Right atrium auricular region (tissue), 2 donors: ENCODE measurements at regions not wholly inside any gene's neighbourhood (a gene's known extent, or its start where the extent isn't known, plus 50 kb on each side); places are given as distances from the start of the nearest gene placed in this dataset.

Experiments used
- DNase-seq: peaks from one replicate; pipeline ENCODE4 v3.0.0-alpha.2; 2019; ENCODE audit warnings: low spot score
- H3K27ac ChIP-seq, 2 donors: fragments of 200-600 bp; sonication (generic); 1 replicate in 1 of 2; 2 replicates in 1 of 2; pipeline ENCODE4 v1.5.1; 2016 to 2019
- H3K27me3 ChIP-seq, 2 donors: fragments of 200-600 bp; sonication (generic); one replicate each; pipeline versions ENCODE4 v1.5.1 to v1.6.0; 2017 to 2019
- H3K36me3 ChIP-seq: fragments of 200-600 bp; sonication (generic); one replicate; pipeline ENCODE4 v1.5.1; 2016
- H3K4me1 ChIP-seq, 2 donors: fragments of 200-600 bp; sonication (generic); one replicate each; pipeline versions ENCODE4 v1.5.1 to v1.6.0; 2017 to 2019
- H3K4me3 ChIP-seq, 2 donors: fragments of 200-600 bp; sonication (generic); 1 replicate in 1 of 2; 2 replicates in 1 of 2; pipeline ENCODE4 v1.5.1; 2017 to 2019; ENCODE audit warnings: mild to moderate bottlenecking in 1 of 2, moderate library complexity in 1 of 2
- H3K9me3 ChIP-seq, 2 donors: fragments of 200-600 bp; sonication (generic); one replicate each; pipeline ENCODE4 v1.5.1; 2019
- TF ChIP-seq, protein P1 (sequence below), 2 donors: fragments of 200-600 bp; sonication (generic); IDR thresholded peaks; one replicate each; pipeline ENCODE4 v1.5.1; 2019; ENCODE audit warnings: antibody characterized with exemption in 2 of 2

DNA sequence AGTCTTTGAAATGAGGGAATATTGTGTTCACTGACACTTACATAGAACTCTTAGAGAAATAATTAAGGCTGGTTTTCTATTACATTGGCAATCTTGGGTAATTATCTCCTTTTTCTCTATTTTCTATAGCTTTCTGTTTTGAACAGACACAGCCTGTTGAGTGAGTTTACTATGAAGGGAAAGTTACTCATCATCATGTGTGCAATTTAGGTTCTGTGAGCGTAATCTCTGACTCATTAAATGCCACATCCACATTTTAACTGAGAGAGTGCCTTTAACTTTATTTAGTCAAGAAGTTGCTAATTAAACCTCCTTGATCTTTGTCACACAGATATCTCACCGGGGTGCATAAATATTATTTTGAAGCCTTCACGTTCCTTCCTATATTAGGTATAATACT, 174.0 kb upstream of the SLC8A1 start:
- Histone ChIP-seq H3K27ac (no peak overlapping the region), H3K9me3 (no peaks in the 10 kb centered on the region), H3K36me3 (no peaks in the 10 kb centered on the region), H3K27me3 (no peaks in the 10 kb centered on the region), H3K4me1 (no peaks in the 10 kb centered on the region), H3K4me3 (no peak overlapping the region)
- DNase-seq, result no peak
- TF ChIP-seq, protein P1, sequence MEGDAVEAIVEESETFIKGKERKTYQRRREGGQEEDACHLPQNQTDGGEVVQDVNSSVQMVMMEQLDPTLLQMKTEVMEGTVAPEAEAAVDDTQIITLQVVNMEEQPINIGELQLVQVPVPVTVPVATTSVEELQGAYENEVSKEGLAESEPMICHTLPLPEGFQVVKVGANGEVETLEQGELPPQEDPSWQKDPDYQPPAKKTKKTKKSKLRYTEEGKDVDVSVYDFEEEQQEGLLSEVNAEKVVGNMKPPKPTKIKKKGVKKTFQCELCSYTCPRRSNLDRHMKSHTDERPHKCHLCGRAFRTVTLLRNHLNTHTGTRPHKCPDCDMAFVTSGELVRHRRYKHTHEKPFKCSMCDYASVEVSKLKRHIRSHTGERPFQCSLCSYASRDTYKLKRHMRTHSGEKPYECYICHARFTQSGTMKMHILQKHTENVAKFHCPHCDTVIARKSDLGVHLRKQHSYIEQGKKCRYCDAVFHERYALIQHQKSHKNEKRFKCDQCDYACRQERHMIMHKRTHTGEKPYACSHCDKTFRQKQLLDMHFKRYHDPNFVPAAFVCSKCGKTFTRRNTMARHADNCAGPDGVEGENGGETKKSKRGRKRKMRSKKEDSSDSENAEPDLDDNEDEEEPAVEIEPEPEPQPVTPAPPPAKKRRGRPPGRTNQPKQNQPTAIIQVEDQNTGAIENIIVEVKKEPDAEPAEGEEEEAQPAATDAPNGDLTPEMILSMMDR (IDR thresholded peaks at IDR 0.05), result no peak

DNA sequence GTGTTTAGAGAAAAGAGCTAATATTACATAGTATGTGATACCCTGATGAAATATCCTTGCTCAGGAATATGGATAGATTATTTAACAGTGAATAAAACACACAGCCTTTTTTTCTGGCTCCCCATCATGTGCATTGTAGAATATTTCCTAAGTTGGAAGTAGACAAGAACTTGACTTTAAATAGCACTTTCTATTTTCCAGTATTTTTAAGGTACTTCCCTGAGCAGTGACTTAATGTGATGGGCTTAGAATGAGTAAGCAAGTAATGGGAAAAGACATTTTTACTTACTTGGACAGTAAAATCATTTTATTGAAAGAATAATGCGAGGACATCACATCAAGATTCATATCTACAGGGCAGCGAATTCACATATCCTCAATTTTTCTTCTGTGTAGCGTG, 176.7 kb upstream of the SLC8A1 start:
- H3K9me3 ChIP-seq, result no peaks in the 10 kb centered on the region
- no peak overlapping the region for H3K4me3 ChIP-seq
- no peaks in the 10 kb centered on the region for H3K27me3 ChIP-seq
- H3K27ac ChIP-seq, result no peak overlapping the region
- no peak for DNase-seq
- TF ChIP-seq, protein P1 (IDR thresholded peaks at IDR 0.05), result no peak
- no peaks in the 10 kb centered on the region for H3K36me3 ChIP-seq
- H3K4me1 ChIP-seq, result no peaks in the 10 kb centered on the region

GRCh38 chr2:40629768-40630434, 178.0 kb upstream of the SLC8A1 start:
- H3K9me3 ChIP-seq, result no peaks in the 10 kb centered on the region
- TF ChIP-seq, protein P1 (IDR thresholded peaks at IDR 0.05), result no peak
- no peaks in the 10 kb centered on the region for H3K4me1 ChIP-seq
- H3K36me3 ChIP-seq, result no peaks in the 10 kb centered on the region
- no peaks in the 10 kb centered on the region for H3K27me3 ChIP-seq
- no peak overlapping the region for H3K4me3 ChIP-seq
- no peak overlapping the region for H3K27ac ChIP-seq
- no peak for DNase-seq

DNA sequence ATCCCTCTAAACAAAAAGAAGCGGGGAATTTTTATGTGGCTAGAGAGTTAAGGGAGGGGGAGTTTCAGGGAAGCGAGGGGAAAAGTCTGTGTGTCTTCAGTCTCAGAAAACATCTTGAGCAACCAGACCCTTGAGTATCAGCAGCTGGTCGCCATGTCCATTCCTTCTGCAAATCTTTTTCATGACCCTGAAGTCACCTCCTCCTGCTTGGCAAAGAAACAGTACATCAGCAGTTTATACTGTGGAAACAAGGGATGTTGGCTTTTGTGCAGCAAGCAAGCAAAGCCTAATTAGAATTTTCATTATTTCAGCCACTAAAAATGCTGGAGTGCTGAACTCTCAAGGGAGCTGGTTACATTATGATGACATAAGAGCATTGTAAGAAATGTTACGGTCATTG, 187.4 kb upstream of the SLC8A1 start:
- Histone ChIP-seq H3K4me3 (no peak overlapping the region), H3K36me3 (no peaks in the 10 kb centered on the region), H3K27ac (no peak overlapping the region), H3K27me3 (no peaks in the 10 kb centered on the region), H3K9me3 (no peaks in the 10 kb centered on the region), H3K4me1 (no peaks in the 10 kb centered on the region)
- TF ChIP-seq, protein P1 (IDR thresholded peaks at IDR 0.05), result no peak
- DNase-seq, result no peak

DNA sequence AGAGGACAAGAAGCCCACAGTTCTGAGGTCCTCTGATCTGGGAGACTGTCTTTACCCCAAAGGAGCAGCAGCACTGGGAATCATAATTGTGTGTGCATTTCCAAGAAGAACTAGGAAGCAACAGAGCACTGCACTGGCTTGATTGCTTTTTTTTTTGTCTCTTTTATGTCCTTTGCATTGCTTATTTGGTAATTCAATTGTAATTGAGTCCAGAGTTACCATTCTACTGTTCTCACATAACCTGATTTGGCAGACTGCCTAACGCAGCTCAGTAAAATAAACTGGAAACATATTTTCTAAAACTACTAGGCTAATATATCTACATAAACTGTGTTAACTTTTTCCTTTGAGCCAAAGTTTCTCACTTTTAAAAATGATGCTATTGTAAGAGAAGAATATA, 190.3 kb upstream of the SLC8A1 start:
- no peak for DNase-seq
- Histone ChIP-seq H3K27ac (no peak overlapping the region), H3K36me3 (no peaks in the 10 kb centered on the region), H3K4me1 (no peaks in the 10 kb centered on the region), H3K4me3 (no peak overlapping the region), H3K9me3 (no peaks in the 10 kb centered on the region), H3K27me3 (no peaks in the 10 kb centered on the region)
- TF ChIP-seq, protein P1 (IDR thresholded peaks at IDR 0.05), result no peak

- Histone ChIP-seq H3K36me3 (no peaks in the 10 kb centered on the region), H3K4me3 (no peak overlapping the region), H3K27me3 (no peaks in the 10 kb centered on the region), H3K4me1 (no peaks in the 10 kb centered on the region), H3K9me3 (no peaks in the 10 kb centered on the region), H3K27ac (no peak overlapping the region)
- TF ChIP-seq, protein P1 (IDR thresholded peaks at IDR 0.05), result no peak
- DNase-seq, result no peak
Observed at GRCh38 chr2:40642726-40643125, 190.8 kb upstream of the SLC8A1 start.
